ENCODE measurements at regions not wholly inside any gene's neighbourhood (a gene's known extent, or its start where the extent isn't known, plus 50 kb on each side); places are given as distances from the start of the nearest gene placed in this dataset.

GRCh38 chr18:2316082-2316750, 255.1 kb downstream of the METTL4 start:
- Histone ChIP-seq H3F3A (replicated peaks; ENCODE audit: insufficient read depth) (no peaks in the 10 kb centered on the region), H2AFZ (ENCODE audit: low read depth) (no peak overlapping the region)
- WGBS (ENCODE audit: low lambda C conversion rate), result 68% methylated on average over 3 of the region's 3 CpGs

More at GRCh38 chr18:2316082-2316750, 255.1 kb downstream of the METTL4 start:
- CTCF ChIA-PET, result no interaction called here
- TF ChIP-seq JUND (IDR thresholded peaks at IDR 0.05) (no peak), MXI1 (IDR thresholded peaks at IDR 0.05; ENCODE audit: low read depth, low read length) (no peak), SIN3A (IDR thresholded peaks at IDR 0.05; ENCODE audit: borderline replicate concordance, low read depth, low read length) (no peak), REST (IDR thresholded peaks at IDR 0.05; ENCODE audit: low read depth, low read length) (no peak), GATA2 (CRISPR knock-in tag; IDR thresholded peaks at IDR 0.05) (no peak), USF1 (IDR thresholded peaks at IDR 0.05; ENCODE audit: borderline replicate concordance, low read depth) (no peak), TAF1 (IDR thresholded peaks at IDR 0.05; ENCODE audit: borderline replicate concordance, low read depth, low read length) (no peak)
- Histone ChIP-seq H3K9me2 (no peaks in the 10 kb centered on the region), H3K9me3 (no peaks in the 10 kb centered on the region), H3K27ac (ENCODE audit: low read depth in 2 of 2, low read length in 1 of 2) (no peak overlapping the region), H3K36me3 (replicated peaks in 1 of 2; ENCODE audit: control insufficient read depth in 1 of 2, insufficient read depth in 2 of 2, low read length in 1 of 2) (no peaks in the 10 kb centered on the region), H3K9ac (no peak overlapping the region), H3K4me3 (ENCODE audit: low read depth in 2 of 2, low read length in 1 of 2) (no peak overlapping the region), H3K4me1 (ENCODE audit: control insufficient read depth in 1 of 2, insufficient read depth in 2 of 2, low read depth in 1 of 2, low read length in 1 of 2) (no peaks in the 10 kb centered on the region), H3K27me3 (ENCODE audit: insufficient read depth) (no peaks in the 10 kb centered on the region), H4K20me1 (ENCODE audit: insufficient read depth) (no peaks in the 10 kb centered on the region), H3K4me2 (no peak overlapping the region), H3K79me2 (ENCODE audit: insufficient read depth) (no peaks in the 10 kb centered on the region)
- DNase-seq, result no peak
- POLR2A ChIA-PET, result no interaction called here

Measured in SK-N-SH (cell line).